ENCODE measurements at regions not wholly inside any gene's neighbourhood (a gene's known extent, or its start where the extent isn't known, plus 50 kb on each side); places are given as distances from the start of the nearest gene placed in this dataset.

- no peaks in the 10 kb centered on the region for H3K9me3 ChIP-seq
- no peak overlapping the region for H3K27ac ChIP-seq
- no peaks in the 10 kb centered on the region for H3K4me1 ChIP-seq
- TF ChIP-seq CTCF (IDR thresholded peaks at IDR 0.05) (no peak), POLR2A (IDR thresholded peaks at IDR 0.05) (no peak)
- intact Hi-C loops (cut with DNase I; ENCODE audit: low total_unique reads) = no loop called here
- no peak for DNase-seq
- peaks cover 0 to 29% of the 10 kb centered on the region in 2 donors for H3K27me3 ChIP-seq
- no peak overlapping the region for H3K4me3 ChIP-seq
- H3K36me3 ChIP-seq = no peaks in the 10 kb centered on the region
Measured at GRCh38 chr19:5392486-5392885, 51.9 kb upstream of the PTPRS start.

GRCh38 chr19:5393088-5393487 lies 52.5 kb upstream of the PTPRS start:
- Histone ChIP-seq H3K4me1 (no peaks in the 10 kb centered on the region), H3K27me3 (peaks cover 0 to 29% of the 10 kb centered on the region in 2 donors), H3K36me3 (no peaks in the 10 kb centered on the region), H3K9me3 (no peaks in the 10 kb centered on the region), H3K4me3 (no peak overlapping the region), H3K27ac (no peak overlapping the region)
- no peak for TF ChIP-seq POLR2A (IDR thresholded peaks at IDR 0.05)
- no peak for TF ChIP-seq CTCF (IDR thresholded peaks at IDR 0.05)
- DNase-seq = no peak
- intact Hi-C loops (cut with DNase I; ENCODE audit: low total_unique reads) = no loop called here

- Histone ChIP-seq H3K27me3 (peaks cover 0 to 29% of the 10 kb centered on the region in 2 donors), H3K27ac (no peak overlapping the region), H3K36me3 (no peaks in the 10 kb centered on the region), H3K4me1 (no peaks in the 10 kb centered on the region), H3K9me3 (no peaks in the 10 kb centered on the region), H3K4me3 (no peak overlapping the region)
- intact Hi-C loops (cut with DNase I; ENCODE audit: low total_unique reads) = no loop called here
- DNase-seq = no peak
- TF ChIP-seq CTCF (IDR thresholded peaks at IDR 0.05) (no peak), POLR2A (IDR thresholded peaks at IDR 0.05) (no peak)
Measured at GRCh38 chr19:5394551-5395505, 54.2 kb upstream of the PTPRS start.

- H3K4me1 ChIP-seq = no peaks in the 10 kb centered on the region
- H3K27ac ChIP-seq = no peak overlapping the region
- intact Hi-C loops (cut with DNase I; ENCODE audit: low total_unique reads) = no loop called here
- TF ChIP-seq POLR2A (IDR thresholded peaks at IDR 0.05) (no peak), CTCF (IDR thresholded peaks at IDR 0.05) (no peak)
- H3K9me3 ChIP-seq = no peaks in the 10 kb centered on the region
- peaks cover 0 to 29% of the 10 kb centered on the region in 2 donors for H3K27me3 ChIP-seq
- H3K4me3 ChIP-seq = no peak overlapping the region
- no peak for DNase-seq
- H3K36me3 ChIP-seq = no peaks in the 10 kb centered on the region
Measured at GRCh38 chr19:5395556-5395955, 54.9 kb upstream of the PTPRS start.
